ENCODE measurements at regions not wholly inside any gene's neighbourhood (a gene's known extent, or its start where the extent isn't known, plus 50 kb on each side); places are given as distances from the start of the nearest gene placed in this dataset.

DNA sequence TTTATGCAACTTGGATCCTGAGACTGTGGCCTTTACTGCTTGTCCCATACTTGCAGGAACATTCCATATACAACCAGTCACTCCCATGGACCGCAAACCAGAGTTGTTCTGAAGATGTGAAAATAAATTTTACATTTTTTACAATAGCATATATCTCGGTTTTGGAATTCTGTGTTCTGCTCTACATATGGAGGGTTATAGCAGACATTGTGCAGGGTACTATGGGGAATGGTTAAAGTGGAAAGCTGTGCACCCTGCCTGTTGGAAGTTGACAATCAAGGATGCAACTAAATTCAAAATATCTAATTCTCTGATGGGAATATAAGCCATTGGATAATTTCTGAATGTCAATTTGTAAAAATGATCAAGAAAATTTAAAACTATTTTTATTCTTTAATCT is 603.3 kb downstream of the RAB28 start:
- POLR2A ChIA-PET (ENCODE audit: low non-redundant PET), result no interaction called here
- CTCF ChIA-PET, result no interaction called here
- Histone ChIP-seq H3K4me1 (ENCODE audit: insufficient read depth, low read length, poor library complexity, severe bottlenecking) (no peaks in the 10 kb centered on the region), H3K27me3 (replicated peaks; ENCODE audit: insufficient read depth, low read depth, low read length, poor library complexity) (no peaks in the 10 kb centered on the region), H3K27ac (ENCODE audit: low read depth, low read length, poor library complexity, severe bottlenecking) (no peak overlapping the region), H3K36me3 (ENCODE audit: insufficient read depth, low read length, poor library complexity, severe bottlenecking) (no peaks in the 10 kb centered on the region), H3K4me3 (ENCODE audit: low read depth, low read length, poor library complexity, severe bottlenecking) (no peak overlapping the region), H3K9me3 (ENCODE audit: low read depth, low read length, poor library complexity, severe bottlenecking) (no peaks in the 10 kb centered on the region)
- no peak for DNase-seq (ENCODE audit: low spot score)
- no peak for TF ChIP-seq EZH2 (IDR thresholded peaks at IDR 0.05; ENCODE audit: borderline replicate concordance, low read depth, low read length, poor library complexity, severe bottlenecking)
- TF ChIP-seq, protein P1, sequence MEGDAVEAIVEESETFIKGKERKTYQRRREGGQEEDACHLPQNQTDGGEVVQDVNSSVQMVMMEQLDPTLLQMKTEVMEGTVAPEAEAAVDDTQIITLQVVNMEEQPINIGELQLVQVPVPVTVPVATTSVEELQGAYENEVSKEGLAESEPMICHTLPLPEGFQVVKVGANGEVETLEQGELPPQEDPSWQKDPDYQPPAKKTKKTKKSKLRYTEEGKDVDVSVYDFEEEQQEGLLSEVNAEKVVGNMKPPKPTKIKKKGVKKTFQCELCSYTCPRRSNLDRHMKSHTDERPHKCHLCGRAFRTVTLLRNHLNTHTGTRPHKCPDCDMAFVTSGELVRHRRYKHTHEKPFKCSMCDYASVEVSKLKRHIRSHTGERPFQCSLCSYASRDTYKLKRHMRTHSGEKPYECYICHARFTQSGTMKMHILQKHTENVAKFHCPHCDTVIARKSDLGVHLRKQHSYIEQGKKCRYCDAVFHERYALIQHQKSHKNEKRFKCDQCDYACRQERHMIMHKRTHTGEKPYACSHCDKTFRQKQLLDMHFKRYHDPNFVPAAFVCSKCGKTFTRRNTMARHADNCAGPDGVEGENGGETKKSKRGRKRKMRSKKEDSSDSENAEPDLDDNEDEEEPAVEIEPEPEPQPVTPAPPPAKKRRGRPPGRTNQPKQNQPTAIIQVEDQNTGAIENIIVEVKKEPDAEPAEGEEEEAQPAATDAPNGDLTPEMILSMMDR (conservative IDR thresholded peaks at IDR 0.05; ENCODE audit: low read depth, low read length), result no peak
- BruUV-seq (replicated peaks), result no TSS peak
- intact Hi-C loops (cut with micrococcal nuclease; ENCODE audit: unreplicated experiment), result no loop called here

GRCh38 chr4:12879496-12879895 is 604.6 kb downstream of the RAB28 start:
- POLR2A ChIA-PET (ENCODE audit: low non-redundant PET), result no interaction called here

GRCh38 chr4:12875640-12876243 is 608.4 kb downstream of the RAB28 start:
- Histone ChIP-seq H3K36me3 (ENCODE audit: insufficient read depth, low read length, poor library complexity, severe bottlenecking) (no peaks in the 10 kb centered on the region), H3K27ac (ENCODE audit: low read depth, low read length, poor library complexity, severe bottlenecking) (no peak overlapping the region), H3K27me3 (replicated peaks; ENCODE audit: insufficient read depth, low read depth, low read length, poor library complexity) (no peaks in the 10 kb centered on the region), H3K4me1 (ENCODE audit: insufficient read depth, low read length, poor library complexity, severe bottlenecking) (no peaks in the 10 kb centered on the region), H3K4me3 (ENCODE audit: low read depth, low read length, poor library complexity, severe bottlenecking) (no peak overlapping the region), H3K9me3 (ENCODE audit: low read depth, low read length, poor library complexity, severe bottlenecking) (no peaks in the 10 kb centered on the region)
- POLR2A ChIA-PET (ENCODE audit: low non-redundant PET), result no interaction called here
- TF ChIP-seq, protein P1 (conservative IDR thresholded peaks at IDR 0.05; ENCODE audit: low read depth, low read length), result no peak
- TF ChIP-seq EZH2 (IDR thresholded peaks at IDR 0.05; ENCODE audit: borderline replicate concordance, low read depth, low read length, poor library complexity, severe bottlenecking), result no peak
- no TSS peak for BruUV-seq (replicated peaks)
- CTCF ChIA-PET, result no interaction called here
- intact Hi-C loops (cut with micrococcal nuclease; ENCODE audit: unreplicated experiment), result no loop called here
- DNase-seq (ENCODE audit: low spot score), result no peak

More at GRCh38 chr4:12879496-12879895, 604.6 kb downstream of the RAB28 start:
- DNase-seq (ENCODE audit: low spot score), result no peak
- Histone ChIP-seq H3K4me3 (ENCODE audit: low read depth, low read length, poor library complexity, severe bottlenecking) (no peak overlapping the region), H3K27ac (ENCODE audit: low read depth, low read length, poor library complexity, severe bottlenecking) (no peak overlapping the region), H3K9me3 (ENCODE audit: low read depth, low read length, poor library complexity, severe bottlenecking) (no peaks in the 10 kb centered on the region), H3K36me3 (ENCODE audit: insufficient read depth, low read length, poor library complexity, severe bottlenecking) (no peaks in the 10 kb centered on the region), H3K27me3 (replicated peaks; ENCODE audit: insufficient read depth, low read depth, low read length, poor library complexity) (no peaks in the 10 kb centered on the region), H3K4me1 (ENCODE audit: insufficient read depth, low read length, poor library complexity, severe bottlenecking) (no peaks in the 10 kb centered on the region)
- BruUV-seq (replicated peaks), result no TSS peak
- intact Hi-C loops (cut with micrococcal nuclease; ENCODE audit: unreplicated experiment), result no loop called here
- TF ChIP-seq, protein P1 (conservative IDR thresholded peaks at IDR 0.05; ENCODE audit: low read depth, low read length), result no peak
- TF ChIP-seq EZH2 (IDR thresholded peaks at IDR 0.05; ENCODE audit: borderline replicate concordance, low read depth, low read length, poor library complexity, severe bottlenecking), result no peak
- CTCF ChIA-PET, result no interaction called here

All from A673 (cell line).